HG02884 (cell line): ENCODE measurements at regions not wholly inside any gene's neighbourhood (a gene's known extent, or its start where the extent isn't known, plus 50 kb on each side); places are given as distances from the start of the nearest gene placed in this dataset.
"Not testable (repeated sequence)": the region's sequence is repeated elsewhere in the genome, so short reads cannot be mapped to it uniquely, and the experiment has no call there.

Experiments
- ATAC-seq: cut with Tn5 transposase; IDR thresholded peaks from one replicate; pipeline ENCODE4 v1.9.1; 2021; ENCODE audit warnings: mild to moderate bottlenecking, moderate library complexity; ENCODE audit not compliant: unreplicated experiment

DNA sequence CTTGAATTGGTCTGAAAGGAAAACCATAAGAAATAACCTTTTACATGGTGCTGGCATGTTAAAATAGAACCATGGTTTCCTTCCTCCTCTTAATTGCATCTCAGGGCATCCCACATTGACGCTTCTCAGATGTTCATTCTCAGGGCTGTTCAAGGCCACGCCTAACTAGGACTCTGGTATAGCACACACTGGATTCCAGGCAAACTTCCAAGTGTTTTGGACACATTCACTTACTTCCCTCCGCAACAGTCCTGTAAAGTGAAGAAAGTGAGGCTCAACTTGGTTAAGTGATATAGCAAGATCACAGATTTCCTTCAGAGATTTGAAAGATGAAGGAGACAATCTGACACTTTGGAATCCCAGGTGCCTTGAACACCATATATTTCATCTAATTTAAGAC, 244.8 kb downstream of the DUSP10 start:
- ATAC-seq, result no peak

DNA sequence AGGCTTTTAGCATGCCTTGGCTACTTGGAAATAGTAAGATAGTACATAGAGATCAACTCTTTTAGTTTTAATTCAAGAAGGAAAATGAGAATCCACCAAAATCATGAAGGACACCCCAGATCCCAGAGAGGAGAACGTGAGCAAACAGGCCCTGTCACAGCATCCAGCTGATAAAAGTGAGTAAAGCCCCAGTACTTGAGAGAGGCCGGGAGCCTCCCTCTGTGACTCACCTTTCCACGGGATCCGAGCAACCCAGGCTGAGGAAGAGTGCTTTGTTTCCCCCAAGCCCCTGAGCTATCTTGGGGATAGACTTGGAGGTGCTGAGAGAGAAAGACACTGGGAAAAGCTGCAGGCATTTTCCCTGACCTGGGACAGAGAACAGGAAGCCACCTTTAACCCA, 238.6 kb downstream of the DUSP10 start:
- ATAC-seq, result no peak

DNA sequence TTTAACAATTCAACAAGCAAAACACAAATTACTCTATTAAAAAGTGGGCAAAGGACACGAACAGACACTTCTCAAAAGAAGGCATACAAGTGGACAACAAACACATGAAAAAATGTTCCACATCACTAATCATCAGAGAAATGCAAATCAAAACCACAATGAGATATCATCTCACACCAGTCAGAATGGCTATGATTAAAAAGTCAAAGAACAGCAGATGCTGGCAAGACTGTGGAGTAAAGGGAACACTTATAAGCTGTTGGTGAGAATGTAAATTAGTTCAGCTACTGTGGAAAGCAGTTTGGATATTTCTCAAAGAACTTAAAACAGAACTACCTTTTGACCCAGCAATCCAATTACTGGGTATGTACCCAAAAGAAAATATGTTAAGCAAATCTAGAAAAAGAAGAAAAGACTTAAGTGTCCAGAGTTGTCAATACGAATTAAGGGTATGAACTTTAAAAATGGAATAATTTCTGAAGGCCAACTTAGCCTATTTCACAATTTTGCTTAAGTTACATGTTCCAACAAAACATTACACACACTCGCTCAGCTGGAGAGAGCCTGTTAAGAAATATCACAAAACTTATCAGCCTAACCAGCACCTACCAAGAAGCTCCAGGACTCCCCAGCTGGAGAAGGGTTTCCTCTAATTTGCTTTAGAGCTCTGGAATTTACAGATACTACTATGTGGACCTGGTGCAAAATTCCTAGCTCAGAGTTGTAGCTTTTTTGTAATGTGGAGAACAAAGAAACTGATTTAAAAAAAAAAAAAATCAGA, 232.1 kb downstream of the DUSP10 start:
- no peak for ATAC-seq

DNA sequence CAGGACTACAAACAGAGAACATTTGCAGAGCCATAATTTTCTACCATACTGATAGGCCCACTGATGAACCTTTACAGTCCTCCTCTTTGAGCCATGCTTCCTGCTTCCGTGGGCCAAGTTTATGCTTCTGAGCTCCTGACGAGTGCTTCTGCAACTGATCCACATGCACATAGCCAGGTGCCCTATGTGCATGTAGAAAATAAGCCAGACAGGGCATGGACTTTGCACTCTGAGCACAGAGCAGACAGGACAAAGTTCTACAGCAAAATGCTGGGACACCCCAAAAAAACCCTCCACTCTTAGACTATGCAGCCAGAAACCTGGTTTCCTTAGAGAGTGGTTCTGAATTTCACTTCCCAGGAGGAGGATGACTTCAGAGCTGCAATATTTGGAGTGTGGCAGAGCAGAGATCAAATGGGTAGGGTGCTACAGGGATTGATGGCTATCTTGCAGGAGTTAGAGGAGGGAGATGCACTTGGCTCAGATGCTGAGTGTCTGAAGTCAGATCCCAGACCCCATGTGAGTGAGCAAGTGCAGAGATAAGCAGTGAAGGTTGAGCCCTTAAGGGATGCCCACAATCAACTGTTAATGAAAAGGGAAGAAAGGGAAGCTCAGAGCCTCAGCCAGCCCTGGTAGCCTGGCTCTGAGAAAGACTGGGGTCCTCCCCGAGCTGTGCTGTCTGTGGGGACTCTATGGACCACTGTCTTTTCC, 230.9 kb downstream of the DUSP10 start:
- no peak for ATAC-seq

DNA sequence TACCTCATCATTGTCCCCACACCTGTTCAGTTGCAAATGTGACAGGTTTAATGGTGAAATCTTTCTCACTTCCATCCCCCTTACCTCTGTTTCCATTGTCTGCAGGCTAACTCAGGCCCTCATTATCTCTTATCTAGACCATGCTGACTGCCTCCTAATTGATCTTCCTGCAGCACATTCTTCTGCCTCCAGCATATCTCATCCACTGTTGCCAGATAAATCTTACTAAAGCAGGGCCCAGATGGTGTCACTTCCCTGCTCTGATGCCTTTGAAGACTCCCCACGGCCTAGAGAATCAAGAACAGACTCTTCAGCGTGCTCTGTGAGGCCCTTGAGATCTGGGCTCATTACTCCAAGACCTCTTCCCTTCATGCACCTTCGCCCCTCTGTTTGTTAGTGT, 230.1 kb downstream of the DUSP10 start:
- no peak for ATAC-seq

DNA sequence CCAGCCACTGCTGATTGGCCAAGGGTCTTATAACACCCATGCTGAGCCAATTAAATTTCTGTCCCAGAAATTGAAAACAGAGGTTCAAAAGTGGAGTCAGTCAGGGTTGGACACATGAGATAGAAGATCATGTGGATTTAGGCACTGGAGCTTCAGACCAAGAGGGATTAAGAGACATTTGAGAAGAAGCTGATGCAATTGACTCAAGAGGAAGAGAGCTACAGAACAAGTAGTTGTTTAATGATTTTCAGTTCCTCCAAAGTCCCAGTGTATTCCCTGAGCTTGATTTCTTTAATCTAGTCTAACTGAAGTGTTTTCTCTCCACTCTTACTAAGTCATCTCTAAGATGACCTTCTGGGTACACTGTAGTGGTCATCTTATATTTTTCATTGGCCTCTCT, 227.1 kb downstream of the DUSP10 start:
- no peak for ATAC-seq

DNA sequence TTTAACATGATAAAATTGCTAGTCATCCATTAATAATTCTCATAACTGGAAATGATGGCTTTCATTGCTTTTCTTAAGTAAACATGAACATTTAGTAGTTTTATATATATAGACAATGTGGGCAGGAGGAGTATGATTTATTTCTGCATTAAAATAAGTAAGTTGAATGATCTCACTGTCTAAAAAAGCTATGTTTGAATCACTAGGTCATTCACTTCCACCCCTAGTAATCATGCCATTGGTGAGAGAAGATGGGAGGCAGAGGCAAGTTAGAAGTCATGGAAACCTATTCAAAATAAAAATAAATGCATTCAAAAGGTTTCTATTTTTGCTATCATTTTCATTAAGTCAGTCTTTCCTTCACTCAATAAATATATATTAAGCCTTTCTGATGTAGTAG, 226.4 kb downstream of the DUSP10 start:
- no peak for ATAC-seq

DNA sequence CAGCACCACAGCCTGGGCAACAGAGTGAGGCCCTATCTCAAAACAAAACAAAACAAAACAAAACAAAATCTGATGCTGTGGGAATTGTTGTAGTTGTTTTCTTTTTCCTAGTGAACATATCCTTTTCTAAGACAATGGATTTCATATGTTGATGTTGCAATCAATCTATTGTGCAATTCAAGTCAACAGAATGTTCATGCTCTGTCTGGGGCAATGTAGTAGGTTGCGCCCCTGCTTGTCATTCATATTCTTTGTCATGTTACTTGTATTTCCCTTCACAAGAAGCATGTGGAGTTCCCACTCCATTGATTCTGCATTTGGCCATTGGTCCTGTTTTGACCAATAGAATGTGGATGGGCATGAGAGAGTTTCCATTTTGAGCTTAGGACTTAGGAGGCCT, 223.9 kb downstream of the DUSP10 start:
- no peak for ATAC-seq

DNA sequence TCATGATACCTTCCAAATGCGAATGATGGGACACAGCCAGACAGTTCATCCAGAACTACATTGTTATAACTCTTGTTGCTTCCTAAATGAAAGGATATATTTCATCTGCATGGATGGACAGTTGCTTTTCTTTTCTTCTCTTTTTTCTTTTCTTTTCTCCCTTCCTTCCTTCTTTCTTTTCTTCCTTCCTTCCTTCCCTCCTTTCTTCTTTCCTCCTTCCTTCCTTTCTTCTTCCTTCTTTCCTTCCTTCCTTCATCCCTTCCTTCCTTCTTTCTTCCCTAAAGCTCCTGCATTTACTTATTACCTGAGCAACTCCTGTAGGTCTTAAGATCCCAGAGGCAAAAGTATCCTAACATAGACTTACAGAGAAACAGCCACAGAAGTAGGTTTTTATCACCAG, 221.6 kb downstream of the DUSP10 start:
- ATAC-seq, result no peak

DNA sequence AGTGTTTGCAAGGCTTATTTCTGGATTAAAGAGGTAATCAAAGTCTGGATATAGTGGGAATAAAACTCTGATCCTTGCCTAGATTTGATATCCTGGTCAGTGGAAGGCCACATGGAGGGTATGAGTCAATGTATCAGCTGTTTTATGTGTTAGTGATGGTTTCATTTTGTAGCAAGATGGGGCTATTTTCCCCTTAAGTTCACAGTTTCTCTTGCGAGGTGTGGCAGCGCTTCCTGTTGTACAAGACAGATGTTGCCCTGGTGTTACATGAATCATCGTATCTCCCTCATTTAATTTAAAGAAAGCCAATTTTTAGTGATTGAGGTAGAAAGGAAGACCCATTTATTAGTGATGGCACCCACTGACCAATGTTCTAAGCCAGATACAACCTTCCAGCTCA, 220.2 kb downstream of the DUSP10 start:
- no peak for ATAC-seq

DNA sequence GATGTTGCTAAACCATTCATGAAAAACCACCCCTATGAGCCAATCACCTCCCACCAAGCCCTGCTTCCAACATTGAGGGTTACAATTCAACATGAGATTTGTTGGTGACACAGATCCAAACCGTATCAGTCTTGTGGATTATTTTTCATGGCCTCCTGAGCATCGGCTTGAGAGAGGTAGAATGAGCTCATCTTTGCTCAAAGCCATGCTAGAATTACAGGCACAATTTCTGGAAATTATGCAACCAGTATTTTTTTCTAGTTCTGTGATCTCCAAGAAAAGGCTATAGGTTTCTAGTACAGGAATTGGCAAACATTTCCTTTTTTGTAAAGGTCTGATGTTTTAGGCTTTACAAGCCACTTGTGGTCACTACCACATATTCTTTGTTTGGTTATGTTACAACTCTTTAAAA, 219.4 kb downstream of the DUSP10 start:
- no peak for ATAC-seq

DNA sequence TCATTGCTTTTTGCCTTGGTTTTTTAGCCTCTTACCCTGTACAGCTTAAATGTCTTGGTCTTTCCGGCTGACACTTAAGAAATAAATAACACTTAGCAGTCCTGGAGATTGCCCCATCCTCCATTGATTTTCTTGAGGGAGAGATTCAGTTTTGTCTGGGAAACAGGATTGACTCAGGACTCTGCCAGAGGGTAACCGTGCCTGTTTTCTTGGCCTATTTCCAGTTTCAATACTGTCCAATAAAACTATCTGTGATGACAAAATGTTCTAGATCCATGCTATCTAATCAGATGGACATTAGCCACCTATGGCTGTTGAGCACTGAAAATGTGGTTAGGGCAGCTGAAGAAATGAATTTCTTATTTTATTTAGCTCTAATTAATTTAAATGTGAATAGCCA, 216.1 kb downstream of the DUSP10 start:
- no peak for ATAC-seq

DNA sequence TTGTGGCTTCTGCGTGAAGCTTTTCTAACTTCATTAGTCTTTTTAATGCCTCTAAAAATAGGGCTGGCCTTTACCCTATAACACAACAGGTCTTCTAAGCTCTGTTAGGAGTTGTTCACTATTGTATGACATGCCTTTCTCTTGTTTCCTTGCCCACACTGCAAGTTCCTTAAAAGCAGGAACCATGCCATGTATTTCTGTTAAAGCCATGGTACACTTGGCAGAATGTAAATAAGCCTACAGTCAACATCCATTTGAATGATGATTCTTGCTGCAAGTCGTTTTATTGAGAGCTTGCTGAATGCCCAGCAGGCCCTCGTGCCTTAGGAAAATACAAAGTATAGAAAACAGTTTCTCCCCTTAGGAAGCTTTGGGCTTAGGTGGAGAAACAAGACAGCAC, 214.6 kb downstream of the DUSP10 start:
- ATAC-seq, result no peak

DNA sequence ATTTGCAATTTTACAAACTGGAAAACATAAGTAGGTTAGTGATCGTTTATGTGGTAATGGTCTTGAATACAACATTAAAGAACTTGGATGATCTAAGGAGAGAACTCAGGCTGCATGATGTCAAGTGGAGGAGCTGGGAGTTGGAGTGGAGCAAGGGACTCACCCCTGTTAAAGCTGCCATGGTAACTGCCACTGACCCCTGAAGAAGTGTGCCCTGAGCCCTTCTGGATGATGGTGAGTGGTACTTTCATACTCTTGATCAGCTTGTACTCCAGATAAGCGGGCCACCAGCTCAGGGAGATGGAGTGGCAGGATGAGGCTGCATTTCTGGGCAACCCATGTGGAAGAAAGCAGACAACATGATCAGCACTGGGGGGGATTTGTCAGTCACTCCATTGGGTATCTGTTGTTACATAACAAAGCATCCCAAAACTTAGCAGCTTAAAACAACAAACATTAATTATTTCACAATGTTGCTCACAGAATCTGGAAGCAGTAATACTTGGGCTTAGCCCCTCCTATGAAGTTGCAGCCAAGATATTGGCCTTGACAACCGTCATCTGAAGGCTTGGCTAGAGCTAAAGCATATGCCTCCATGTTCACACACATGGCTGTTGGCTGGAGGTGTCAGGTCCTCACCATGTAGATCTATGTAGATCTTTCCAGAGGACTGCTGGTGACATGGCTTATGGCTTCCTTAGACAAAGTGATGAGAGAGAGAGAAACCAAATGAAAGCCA, 213.8 kb downstream of the DUSP10 start:
- no peak for ATAC-seq

DNA sequence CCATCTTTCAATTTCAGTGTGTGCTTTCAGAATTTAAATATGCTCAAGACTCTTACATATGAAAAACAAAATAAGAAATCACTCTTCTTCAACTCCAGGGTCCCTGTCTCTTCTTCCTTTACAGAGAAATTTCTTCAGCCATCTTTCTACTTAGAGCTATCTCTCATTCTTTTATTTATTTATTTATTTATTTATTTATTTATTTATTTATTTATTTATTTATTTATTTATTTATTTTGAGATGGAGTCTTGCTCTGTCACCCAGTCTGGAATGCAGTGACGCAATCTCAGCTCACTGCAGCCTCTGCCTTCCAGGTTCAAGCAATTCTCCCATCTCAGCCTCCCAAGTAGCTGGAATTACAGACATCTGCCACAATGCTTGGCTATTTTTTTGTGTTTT, 211.7 kb downstream of the DUSP10 start:
- ATAC-seq, result not testable (repeated sequence)

DNA sequence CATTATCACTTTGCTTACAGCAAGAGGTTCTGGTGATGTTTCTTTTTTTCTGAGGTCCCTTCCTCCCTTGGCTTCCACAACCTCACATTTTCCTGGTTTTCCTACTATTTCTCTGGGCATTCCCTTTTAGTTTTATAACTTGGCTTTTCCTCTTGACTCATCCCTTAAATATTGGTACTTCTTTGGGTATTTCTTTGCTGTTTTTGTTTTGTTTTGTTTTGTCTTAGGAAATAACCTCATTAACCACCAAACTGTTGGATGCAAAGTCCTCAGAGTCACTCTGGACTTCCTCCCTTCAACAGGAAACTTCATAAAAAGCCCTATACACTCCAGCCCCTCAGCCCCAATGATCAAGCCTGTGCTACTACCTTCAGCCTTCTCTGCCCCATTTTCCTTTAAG, 211.1 kb downstream of the DUSP10 start:
- ATAC-seq, result no peak

DNA sequence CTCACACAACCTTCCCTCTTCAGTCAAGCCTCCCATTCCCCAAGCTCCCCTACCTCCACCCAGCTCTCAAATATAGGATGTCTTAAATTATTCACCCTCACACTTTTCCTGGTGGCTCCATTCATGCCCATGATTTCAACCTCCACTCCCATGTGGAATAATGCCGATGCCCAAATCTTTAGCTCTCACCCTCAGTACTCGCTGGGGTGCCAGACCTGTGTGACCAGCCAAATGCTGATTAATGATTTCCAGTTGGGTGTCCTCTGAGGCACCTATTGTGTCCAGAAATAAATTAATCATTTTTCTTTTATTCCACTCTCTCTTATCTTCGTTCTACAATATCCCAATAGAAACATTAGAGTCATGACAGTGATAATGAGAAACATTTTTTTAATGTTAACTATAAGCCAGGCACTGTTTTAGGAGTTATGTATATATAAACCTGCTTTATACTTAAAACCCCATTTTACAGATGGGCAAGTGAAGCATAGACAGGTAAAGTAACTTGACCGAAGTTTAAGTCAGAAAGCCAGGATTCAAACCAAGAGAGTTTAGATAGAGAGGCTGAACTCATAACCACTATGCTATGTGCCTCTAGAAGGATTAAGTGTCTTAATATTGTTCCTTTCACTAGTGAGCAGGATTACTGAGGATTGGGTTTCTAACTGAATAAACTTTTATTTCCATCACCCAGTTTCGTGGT, 209.7 kb downstream of the DUSP10 start:
- no peak for ATAC-seq

DNA sequence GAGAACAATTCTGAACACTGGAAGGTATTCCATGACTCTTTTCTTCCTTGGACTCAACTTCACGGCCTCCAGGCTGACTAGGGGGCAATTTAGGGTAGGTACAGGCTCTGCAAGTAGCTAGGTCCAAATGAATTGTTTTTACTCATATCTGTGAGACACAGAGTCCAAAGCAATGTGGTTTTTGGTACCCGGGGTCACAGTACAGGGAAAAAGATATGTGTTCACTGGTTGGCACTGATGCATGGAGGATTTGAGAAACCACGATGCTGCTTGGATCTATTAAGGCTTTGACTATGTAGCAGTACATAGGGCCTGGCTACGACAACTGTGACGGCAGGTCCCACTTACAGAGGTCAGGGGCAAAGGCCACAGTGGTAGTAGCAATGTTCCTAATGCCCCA, 200.6 kb downstream of the DUSP10 start:
- no peak for ATAC-seq

DNA sequence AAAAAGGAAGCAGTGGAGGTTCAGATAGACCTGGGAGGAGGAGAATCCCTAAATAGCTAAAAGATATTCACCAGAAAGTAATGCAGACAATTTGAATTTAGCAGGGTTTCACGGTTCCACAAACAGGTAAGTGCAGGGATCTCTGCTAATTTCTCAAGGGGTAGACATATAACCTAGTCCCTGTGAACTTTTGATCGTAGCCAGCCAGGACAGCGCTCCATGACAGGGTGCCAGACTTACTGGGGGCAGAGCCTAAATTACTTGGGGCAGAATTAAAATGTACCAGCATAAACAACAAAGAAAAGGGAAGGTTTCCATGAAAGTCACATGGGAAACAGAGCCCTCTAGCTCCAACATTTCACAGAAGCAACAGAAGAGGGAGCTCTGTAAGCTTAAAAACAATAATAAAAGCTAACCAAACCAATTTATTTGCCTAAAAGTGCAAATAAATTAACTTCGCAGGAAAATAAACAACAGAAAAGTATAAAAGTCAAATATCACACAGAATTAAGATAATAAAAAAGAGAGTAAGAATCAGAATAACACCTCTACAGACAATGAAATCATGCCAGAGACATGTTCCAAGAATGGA, 198.3 kb downstream of the DUSP10 start:
- no peak for ATAC-seq

DNA sequence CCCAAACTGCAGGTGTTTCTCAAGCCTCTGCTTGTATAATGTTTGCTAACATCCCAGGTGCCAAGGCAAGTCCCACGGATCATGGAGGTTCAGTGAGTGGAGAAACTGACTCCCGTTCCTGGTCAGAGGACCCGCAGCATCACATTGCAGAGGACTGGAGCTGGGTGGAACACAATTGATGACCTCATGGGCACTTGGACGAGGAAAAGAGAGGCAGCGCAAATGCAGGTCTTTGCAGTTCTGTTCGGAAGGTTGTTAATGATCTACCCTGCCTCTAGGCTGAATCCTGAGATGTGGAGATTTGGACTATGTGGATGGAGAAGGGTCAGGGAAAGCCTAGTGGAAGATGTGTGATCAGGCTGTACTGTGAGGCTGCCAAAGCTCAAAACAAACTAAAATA, 192.9 kb downstream of the DUSP10 start:
- ATAC-seq, result no peak

DNA sequence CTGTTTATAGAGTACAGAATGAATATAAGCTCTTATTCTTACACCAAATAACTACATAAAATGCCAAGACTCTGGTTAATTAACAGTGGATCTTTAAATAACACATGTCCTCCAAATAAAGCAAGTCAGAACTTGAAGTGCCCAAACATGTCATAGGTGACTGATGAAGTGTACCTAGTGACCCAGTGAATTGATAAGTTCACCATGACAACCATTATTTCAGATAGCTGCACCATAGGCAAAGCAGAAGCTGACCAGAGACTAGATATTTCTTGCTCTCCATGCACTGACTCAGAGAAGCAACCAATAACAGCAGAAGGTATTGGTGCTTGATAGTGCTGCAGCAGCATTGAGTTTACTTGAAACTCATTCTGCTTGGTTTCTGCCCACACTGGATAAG, 192.1 kb downstream of the DUSP10 start:
- ATAC-seq, result no peak
